GM19035 (cell line): ENCODE measurements at regions not wholly inside any gene's neighbourhood (a gene's known extent, or its start where the extent isn't known, plus 50 kb on each side); places are given as distances from the start of the nearest gene placed in this dataset.

ENCODE experiments used
- ATAC-seq: cut with Tn5 transposase; IDR thresholded peaks from one replicate; pipeline ENCODE4 v1.9.1; 2021; ENCODE audit not compliant: unreplicated experiment

DNA sequence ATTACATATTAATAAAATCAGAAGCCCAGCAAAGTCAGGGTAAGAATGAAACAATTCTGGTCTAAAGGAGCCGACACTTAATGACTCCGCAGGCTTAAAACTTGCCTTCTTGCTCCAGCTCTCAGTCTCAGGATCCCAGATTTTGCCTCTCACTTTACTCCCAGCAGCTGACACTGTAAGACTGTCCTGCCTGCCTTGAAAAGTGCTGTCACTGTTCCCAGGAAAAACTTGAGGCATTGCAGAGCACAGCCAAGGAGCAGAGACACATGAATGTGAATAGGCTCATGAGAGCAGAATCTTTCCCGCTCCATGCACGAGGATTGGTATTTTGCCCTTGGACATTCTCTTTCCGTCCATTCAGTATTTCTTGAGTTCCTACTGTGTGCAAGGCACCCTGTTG lies 457.6 kb upstream of the ZFHX3 start:
- ATAC-seq, result no peak

DNA sequence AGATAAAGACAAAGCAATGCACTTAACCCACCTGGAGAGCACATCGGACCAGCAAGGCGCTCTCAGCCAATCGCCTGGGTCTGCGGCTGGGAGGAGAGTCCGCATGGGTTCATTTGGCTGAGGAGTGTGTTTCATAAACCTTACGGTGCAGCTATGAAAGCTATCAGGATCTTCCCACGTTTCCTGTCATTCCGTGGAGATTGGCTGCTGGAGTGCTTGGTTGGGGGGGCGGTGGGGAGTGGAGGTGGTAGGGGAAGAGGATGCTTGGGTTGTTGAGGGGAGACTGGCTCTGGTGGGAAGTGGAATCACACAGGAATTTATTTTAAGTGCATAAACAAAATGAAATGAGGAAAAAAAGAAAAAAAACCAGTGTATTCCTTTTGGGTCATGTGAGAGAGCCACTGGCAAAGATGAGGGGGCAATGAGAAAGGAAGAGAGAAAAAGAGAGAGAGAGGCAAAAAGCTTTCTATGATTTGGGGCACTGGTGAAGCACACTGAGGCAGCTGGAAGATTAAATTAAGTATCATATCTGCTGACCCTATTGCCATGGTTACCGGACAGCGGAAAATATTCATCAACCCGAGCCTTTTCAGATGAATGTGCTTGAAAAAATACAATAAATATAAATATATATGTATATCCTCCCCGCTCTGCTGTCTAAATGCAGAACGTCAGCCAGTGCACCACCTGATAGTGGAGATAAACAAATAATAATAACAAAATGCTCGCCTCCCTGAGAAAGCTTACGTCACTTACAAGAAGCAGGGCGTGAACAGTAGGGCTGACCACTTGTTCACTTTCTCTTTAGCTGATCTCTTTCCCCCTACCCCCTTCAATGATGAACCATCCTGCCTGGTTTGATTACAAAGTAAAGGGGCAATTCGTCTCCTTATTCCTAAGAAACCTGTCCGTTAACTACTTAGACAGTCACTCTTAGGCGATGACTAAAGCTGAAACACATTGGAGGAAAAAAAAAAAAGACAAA lies 457.0 kb upstream of the ZFHX3 start:
- no peak for ATAC-seq

DNA sequence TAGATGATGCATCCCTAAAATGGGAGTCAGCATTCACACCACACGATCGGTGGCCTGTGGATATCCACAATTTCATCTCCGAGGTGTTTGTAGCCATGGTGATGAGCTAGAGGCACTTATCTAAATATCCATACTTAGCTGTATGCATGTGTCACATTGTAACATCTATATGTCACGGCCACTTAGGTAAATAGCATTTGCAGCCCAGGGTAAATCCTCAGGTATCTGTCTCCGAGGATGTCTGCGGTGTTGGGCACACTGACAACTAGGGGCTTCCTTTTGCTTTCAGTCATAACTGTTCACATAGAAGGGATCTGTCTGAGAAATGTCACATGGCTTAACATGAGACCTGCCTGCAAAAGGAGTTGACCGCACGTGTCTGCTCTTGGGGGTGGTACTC lies 455.2 kb upstream of the ZFHX3 start:
- ATAC-seq, result no peak

DNA sequence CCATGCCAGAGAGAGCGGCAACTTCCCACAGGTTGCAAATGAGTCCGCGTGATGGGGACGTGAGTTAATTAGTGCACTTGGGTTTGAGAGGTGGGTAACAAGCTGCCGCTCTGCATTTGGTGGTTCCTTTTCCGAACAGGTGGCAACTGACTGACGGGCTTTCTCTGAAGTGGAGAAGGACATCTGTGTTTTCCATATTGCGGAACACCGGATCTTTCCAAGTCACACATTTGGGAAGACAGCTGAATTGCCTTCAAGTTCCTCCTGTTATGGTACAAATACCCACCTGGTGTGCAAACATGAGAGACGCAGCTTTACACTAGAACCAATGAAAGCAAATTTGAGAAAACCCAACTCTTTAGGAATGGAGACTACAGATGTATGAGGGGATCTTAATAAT lies 451.3 kb upstream of the ZFHX3 start:
- no peak for ATAC-seq

DNA sequence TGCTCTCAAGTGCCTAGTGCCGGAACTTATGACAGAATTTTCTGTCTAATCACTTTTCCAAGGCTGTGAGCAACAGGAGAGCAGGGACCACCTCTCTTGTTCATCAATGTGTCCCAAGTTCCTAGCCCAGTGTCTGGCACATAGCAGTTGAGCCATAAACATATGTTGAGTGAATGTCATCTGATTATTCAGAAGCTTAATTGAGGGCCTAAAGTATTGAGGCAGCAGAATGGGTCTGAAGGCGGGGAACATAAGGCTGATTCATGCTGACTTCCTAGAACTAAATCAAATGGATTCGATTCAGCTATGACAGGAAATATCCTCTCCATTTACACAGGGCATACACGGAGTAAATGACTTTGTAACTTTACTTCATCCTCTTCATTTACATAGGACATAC lies 438.0 kb upstream of the ZFHX3 start:
- no peak for ATAC-seq

DNA sequence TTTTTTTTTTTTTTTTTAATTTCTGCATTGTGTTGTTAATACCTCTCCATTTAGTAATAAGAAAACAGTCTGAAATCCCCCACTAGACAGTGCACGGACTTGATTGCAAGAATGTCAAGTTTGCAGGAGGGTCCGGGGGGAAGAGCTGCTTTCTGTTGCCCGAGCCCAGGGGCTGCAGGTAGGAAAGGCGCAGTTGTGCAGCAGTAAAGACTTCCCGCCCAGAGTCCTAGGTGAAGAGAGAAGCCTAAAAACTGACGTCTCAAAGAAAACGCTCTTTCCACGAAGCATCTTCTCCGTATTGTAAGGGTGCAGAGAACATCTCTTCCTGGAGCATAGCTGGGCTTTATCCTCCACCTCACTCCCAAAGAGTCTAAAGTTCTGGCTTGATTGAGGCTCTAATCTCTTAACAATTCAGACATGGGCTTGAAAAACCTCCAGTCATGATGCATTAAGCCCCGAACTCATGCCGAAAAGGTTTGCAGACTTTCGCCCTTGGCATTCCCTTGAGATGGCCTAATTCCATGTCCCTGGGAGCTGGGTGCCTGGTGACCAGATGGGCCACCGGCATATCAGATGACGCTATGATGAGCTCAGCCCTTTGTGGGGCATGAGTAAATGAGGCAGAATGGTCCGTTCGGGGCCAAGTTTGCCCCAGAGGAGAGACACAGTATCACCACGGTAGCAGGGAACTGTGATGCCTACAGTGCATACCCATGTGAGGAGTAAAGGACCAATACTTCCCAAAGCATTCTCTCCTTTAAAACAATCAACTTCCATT lies 436.2 kb upstream of the ZFHX3 start:
- no peak for ATAC-seq

DNA sequence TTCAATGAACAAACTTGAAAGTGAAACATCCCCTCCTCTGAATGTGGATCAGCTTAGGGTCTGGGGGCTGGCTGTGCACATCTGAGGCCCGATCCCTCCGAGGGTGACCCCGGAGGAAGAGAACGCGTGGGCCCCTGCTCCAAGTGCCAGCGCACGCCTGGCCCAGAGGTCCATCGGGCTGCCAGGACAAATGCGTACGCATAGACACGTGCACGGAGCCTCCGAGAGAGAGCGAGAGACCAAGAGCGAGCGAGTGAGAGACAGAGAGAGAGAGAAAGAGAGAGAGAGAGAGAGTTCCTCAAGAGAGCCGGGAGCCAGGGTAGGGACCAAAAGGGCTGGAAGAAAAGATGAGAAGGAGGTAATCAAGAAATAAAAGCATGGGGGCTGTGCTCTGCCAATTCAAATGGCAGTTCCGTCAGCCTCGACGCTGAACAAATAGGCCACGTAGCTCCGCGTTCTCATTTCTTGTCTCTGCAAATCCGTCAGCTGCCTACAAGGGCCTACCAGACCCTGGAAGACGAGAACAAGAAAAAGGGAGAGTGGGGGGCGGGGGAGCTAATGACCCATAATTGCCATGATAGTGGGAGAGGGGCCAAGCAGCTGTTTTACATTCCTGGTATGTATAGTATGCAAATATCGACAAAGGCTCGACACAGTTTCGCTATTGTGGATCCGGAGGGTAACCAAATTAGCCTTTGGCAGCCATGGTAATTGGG lies 435.3 kb upstream of the ZFHX3 start:
- ATAC-seq, result no peak

DNA sequence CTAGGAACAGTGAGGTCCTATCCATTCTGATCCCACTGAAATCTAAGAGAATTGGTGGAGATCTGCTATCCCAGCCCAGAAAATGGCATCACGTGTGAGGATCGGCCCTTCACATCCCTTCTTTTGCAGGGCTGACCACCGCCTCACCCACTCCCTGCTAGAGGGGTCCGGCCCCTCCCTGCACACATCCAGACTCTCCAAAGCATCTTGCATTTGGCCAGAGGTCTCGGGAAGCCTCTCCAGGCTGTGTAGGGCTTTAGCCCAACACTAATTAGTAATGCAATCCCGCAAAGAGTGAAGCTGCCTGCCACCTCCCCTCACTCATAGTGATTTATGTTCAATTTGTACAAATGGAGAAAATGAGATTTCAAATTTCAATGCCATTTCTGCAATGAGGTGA lies 434.4 kb upstream of the ZFHX3 start:
- ATAC-seq, result no peak

DNA sequence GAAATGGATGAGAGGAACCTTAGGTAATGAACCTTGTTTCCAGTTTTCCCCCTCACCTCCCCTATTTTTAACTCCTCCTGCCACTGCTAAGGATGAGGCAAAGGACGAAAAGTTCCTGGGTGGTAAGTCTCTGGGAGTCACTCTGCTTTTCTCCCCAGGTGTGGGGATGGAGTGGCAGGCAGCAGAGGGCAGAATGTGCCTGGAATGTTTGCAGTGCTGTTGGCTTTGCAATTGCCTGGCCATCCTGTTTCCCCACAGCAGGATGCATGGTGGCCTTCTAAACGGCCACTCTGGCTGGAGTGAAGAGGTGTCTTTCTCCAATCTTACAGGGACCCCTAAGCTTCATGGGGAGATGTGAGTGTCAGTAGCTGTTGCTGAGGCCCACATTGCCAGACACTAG lies 432.5 kb upstream of the ZFHX3 start:
- ATAC-seq, result no peak

DNA sequence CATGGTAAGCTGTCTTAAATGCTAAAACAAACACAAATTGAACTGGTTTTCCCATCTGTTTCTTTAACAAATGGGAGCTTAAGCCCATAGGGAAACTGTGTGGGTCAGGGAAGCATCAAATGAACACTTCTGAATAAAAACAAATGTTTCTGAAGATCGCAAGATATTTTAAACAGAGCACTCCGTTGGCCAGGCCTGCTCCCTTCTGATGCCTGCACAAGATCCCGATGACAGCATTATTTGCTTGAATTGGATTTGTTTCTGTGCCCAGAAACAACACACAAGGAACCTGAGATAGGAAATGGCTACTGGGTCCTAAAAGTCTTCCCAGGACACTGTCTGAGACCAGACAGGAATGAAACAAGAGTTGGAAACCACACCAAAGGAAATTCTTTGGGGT lies 425.8 kb upstream of the ZFHX3 start:
- ATAC-seq, result no peak

DNA sequence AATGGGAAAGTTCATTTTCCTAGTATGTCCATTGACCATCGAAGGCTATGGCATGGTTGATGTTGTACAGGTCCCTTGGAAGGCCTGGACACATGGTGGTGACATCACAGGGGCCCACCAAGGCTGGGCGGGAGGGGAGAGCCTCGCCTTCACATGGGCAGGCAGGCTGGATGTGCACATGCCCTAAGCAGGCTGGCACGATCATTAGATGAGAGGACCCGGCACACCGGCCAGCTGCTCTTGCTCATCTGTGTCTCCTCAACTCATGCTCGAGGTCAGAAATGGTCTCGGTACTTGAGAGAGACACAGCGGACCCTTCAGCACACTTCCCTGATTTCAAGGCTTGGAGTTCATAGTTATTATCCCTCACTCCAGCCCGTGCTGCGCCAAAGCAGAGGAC lies 416.9 kb upstream of the ZFHX3 start:
- no peak for ATAC-seq

DNA sequence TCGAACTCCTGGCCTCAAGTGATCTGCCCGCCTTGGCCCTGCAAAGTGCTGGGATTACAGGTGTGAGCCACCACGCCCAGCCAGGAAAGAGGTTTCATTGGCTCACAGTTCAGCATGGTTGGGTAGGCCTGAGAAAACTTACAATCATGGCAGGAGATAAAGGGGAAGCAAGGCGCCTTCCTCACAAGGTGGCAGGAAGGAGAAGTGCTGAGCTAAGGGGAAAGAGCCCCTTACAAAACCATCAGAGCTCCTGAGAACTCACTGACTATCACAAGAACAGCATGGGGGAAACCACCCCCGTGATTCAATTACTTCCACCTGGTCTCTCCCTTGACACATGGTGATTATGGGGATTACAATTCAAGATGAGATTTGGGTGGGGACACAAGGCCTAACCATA lies 411.7 kb upstream of the ZFHX3 start:
- ATAC-seq, result no peak

DNA sequence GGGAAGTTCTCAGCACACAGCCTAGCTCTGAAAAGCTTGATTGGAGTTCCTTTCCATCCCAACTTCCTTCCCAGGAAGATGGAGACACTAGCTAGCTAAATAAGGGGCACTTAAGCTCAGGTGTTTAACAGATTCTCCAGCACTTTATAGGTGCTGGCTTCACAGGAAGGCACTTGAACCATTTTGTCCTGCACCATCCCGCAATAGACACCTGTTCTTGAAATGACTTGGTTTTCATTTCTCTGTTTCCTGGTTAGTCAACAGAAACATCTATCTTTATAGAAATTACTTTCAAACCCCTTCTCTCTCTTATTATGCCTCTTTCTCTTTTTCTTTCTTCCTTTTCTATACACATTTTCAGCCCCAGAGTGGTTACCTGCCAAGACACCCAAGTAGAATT lies 409.9 kb upstream of the ZFHX3 start:
- ATAC-seq, result no peak

DNA sequence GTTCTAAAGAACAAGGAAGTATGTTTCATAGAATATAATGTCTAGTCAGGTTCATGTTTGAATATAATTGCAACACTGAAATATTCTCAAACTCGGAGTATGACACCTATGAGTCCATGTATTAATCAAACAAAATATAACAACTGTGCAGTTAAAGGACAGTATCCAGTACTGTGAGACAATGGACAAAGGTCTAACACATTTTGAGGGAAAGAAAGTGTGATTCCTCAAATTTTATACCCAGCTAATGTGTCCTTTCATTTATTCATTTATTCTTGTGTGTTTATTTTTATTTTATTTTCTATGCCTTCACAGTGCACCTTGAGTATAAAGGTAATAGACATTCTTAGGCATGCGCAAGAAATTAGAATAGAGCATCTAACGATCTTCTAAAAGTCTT lies 401.0 kb upstream of the ZFHX3 start:
- no peak for ATAC-seq

DNA sequence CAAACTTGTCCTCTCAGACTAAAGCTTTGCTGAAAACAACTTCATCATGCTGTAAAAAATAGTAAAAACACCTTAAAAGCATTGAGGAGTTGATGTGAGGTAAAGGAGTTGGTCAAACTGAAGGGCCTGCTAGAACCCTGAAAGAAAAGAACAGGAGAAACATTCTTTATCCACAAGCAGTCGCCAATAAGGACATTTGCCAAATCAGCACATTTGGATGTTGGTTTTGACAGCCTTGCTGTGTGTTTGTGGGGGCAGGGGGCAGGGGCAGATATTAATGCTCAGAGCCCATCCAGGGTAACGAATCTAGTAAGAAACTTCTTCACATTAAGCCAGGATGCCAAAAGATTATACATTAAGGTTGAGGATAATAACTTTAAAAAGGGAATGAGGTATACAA lies 399.9 kb upstream of the ZFHX3 start:
- ATAC-seq, result no peak

DNA sequence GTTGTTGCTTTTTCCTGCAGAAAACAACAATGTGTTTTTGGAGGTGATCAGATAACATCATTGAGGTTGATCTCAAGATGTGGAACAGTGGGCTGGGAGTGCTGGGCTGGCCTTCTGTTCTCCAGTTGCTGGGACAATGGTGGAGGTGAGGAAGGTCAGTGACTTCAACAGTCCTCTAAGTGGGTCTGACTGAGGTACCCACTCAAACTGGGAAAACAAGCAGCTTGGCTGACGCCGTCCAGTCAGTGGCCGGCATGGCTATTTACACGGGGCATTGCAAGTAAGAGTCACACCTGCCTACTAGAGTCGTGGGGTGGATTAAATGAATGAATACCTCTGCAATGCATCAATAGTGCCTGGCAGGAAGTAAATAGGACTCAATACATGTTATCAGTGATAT lies 386.7 kb upstream of the ZFHX3 start:
- ATAC-seq, result no peak

DNA sequence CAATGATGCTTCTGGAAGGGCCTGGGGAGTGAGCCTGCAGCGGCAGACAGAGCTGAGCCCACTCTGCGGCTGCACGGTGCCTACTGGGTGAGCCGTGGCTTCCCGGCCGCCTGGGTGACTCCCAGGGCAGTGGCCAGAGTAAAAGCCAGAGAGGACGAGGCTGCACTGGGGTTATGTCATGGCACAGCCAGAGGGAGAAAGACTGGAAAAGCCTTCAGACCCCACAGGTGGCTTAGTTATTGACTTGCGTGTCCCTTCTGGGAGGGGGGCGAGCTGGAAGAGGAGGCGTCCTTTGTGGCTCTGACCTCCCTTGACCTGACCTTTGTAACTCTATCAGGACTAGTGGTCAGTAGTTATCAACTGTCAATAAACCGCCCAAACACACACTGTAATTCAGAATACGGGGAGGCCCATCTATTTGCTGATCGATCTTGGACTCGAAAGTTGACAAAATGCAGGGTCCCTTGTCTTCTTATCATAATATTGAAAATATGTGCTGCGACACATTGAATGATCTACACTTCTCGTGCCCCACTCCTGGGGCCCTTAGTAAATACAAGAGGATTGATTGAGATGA lies 385.9 kb upstream of the ZFHX3 start:
- no peak for ATAC-seq

DNA sequence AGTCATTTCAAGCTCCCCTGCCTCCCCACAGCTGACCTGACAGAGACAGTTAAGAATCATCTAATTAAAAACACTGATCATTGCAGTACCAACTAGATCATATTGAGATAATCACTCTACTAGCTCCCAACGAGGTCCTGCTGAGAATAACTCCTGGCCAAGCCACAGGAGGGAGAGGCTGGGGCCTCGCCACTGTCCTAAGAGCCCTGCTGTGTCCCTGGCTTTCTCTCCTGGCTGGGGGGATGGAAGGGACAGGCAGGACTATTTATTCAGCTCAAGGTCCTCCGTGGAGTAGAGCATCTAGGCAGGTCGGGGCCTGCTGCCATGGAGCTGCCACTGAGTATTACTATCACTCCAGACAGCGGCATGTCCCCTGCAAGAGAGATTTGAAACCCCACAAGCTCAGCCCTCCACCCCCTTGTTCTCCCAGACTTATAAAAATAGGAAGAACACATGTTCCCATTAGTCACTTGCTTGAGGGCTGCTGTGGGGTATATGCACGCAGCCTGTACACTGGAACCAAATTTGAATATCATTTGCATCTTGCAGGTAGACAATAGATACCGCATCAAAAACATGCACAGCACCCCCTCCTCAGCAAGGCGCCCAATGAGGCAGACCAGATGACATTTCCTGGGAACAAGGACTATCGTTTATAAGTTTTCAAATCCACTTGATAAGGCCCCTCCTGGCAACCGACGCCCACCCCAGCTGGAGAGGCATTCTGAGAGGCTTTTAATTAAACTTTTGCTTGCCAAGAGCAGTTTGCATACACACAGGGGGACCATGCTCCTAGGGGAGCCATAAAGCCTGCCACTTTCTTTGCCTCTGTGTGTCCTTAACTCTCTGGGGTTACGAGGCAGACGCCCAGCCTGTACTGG lies 385.2 kb upstream of the ZFHX3 start:
- no peak for ATAC-seq

DNA sequence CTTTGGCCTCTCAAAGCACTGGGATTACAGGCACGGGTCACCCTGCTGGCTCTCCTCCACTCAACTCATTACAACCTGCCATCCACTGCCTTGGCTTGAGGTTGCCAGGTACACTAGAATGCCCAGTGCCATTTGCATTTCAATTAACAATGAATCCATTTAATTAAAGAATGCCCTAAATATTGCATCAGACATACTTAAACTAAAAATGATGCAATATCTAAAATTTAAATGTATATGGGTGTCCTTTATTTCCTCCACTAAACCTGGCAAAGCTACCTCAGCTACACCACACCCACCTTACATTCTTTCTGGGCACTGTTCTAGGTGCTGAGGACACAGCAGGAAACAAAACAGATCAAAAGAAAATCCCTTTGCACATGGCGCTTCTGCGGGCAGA lies 382.2 kb upstream of the ZFHX3 start:
- ATAC-seq, result no peak

DNA sequence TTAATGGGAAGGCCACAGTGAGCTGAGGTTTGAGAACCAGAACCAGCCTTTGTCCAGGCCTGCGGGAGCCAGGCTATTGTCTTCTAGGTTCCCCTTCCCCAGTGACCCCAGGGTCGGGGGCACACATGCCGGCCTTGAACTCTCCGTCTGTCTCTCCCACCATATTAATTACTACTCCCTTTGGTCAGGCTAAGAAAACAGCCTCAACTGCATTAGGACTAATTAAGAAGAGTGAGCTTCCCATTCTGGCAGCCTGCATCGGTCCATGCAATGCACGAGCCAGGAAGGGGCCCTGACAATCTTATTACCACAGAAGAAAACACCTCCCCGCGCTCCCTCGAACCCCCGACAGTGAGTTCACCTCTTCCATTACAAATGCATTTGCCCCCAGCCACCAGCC lies 380.2 kb upstream of the ZFHX3 start:
- no peak for ATAC-seq
